GM19328 (cell line): ENCODE measurements at regions not wholly inside any gene's neighbourhood (a gene's known extent, or its start where the extent isn't known, plus 50 kb on each side); places are given as distances from the start of the nearest gene placed in this dataset.

Experiments
- ATAC-seq: cut with Tn5 transposase; IDR thresholded peaks from one replicate; pipeline ENCODE4 v1.9.1; 2021; ENCODE audit warnings: mild to moderate bottlenecking, moderate library complexity; ENCODE audit not compliant: unreplicated experiment

DNA sequence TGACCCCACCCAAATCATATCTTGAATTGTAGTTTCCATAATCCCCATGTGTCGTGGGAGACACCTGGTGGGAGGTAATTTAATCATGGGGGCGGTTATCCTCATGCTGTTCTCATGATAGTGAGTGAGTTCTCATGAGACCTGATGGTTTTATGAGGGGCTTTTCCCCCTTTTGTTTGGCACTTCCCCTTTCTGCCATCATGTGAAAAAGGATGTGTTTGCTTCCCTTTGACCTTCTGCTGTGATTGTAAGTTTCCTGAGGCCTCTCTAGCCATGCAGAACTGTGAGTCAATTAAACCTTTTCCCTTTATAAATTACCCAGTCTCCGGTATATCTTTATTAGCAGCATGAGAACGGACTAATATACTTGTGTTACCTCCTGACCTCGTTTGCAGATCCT lies 156.6 kb upstream of the MTNR1B start:
- ATAC-seq: no peak

DNA sequence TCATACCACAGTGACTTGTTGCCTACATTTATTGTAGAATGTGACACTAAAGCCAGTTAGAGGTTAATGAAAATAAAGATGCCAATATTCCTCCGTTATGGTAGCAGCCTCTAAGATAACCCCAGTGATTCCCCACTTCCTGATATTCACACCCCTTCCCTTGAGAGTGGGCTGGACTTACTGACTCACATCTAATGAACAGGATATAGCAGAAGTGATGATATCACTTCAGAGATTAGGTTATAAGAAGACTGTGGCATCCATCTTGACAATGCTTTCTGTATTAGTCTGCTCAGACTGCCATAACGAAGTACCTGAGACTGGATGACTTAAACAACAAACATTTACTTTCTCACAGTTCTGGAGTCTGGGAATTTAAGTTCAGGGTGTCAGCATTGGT lies 149.6 kb upstream of the MTNR1B start:
- no peak for ATAC-seq

DNA sequence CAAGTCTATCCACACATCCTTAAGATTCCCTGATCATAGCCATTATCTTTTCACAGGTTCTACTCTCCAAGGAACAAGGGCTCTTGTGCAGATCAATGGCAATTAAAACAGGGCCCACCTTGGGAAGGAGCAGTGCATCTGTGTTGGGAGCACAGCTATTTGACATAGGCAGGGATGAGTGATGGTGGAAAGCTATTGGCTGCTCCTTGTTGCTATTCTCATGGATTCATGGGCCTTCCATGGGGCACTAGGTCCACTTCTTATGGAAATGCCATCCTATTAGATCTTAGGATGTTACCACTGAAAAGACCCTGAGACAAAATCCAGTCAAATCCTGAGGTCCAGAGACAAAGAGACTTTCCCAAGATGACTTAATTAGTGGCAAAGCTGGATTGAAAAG lies 148.6 kb upstream of the MTNR1B start:
- ATAC-seq: no peak

DNA sequence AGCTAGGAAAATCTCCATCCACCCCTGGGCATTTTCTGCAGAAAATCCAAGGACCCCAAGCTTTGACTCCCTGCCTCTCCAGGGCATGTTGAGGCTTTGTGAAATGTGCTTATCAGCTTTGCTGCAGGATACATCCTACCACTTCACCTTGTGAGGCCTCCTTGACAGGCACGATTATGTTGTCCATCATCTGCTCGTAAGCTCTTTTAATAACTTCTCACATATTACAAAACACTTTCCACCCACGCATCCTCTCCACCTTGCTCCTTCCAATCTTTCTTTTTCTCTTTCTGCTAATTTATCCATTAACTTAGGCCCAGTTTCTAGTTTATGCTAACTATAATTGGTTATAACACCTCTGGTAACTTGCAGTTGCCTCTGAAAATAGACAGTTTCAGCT lies 147.0 kb upstream of the MTNR1B start:
- no peak for ATAC-seq

DNA sequence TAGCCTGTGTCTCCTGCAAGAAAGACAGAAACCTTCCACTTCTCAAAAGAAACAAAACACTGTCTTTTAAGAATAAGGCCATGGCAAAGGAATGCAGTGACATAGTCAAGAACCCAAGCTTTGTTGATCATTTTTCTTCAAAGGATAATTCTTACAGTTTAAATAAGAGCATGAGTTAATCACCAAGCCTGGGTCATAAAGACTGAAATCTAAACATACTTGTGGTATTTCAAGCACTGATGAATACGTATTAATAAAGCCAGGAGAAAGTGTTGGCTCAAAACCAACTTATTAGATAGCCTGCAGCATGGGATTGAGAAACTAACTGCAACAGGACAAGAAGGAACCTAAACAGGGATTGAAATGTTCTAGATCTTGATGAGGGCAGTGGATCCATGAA lies 143.3 kb upstream of the MTNR1B start:
- ATAC-seq: no peak

DNA sequence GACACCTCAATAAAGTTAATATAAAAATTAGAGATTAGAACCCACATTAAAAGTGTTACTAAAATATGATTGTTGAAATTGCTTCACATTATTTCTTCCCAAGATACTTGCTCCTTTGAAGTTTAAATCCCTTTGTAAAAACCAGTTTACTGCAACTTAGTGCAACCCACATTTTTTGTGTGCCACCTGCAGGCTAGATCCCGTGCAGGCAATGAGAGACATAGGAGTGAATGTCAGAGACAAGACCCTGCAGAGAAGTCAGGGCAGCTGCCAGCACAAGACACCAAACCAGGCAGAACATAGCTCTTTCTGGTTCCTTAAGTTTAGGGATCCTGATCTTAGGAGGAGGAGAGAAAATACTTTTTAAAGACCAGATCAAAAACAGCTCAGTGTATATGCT lies 142.8 kb upstream of the MTNR1B start:
- no peak for ATAC-seq

DNA sequence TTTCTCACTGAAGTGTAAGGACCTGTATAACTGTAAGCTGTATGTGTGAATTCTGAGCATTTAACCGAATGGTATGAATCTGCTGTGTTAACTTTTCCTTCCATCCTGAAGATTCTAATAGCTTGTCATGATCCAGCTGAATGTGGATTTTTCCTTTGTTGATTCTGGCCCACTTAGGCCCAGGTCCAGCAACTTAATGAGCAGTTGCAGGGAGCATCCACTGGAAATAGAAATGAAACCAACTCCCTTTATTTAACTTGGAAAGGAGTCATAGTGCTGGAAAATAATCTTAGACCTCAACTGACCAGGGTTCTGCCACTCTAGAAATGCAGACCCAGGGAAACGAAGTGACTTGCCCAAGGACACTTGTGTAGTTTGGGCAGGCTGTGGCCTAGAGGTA lies 142.3 kb upstream of the MTNR1B start:
- no peak for ATAC-seq

DNA sequence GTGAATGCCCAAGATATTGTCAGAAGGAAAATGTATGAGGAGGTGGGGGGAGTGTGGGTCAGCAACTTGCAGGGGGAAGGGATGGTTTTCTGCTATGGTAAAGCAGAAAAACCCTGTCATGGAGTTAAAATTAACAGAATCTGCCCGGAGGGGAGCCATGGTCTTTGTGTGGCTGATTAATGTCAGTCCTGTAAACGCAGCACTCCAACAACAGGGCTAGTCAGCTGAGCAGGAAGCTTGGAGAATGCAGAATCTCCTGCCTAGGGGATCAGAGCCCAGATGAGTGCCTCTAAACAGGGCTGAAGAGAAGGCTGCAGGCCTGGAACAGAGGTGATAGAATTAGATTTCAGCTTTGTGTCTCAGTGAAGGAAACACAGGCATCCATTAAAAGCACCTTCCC lies 140.9 kb upstream of the MTNR1B start:
- ATAC-seq: no peak

DNA sequence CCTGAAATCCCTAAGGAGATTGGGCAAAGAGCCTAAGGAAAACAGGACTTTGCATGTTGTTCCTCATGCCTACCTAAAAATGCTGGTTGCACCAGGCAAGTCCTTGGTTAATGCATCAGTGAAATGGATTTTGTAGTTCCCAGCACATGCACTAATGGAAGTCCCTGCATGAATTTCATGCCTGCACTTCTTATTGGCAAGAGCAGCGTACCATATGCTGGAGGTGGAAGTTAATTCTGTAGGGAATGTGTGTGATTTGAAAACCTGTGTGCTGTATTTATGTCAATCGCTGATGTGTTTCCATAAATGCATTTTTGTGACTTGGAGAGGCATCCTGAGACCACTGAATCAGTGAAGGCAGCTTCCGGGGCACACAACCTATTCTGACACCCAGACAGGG lies 140.3 kb upstream of the MTNR1B start:
- no peak for ATAC-seq

DNA sequence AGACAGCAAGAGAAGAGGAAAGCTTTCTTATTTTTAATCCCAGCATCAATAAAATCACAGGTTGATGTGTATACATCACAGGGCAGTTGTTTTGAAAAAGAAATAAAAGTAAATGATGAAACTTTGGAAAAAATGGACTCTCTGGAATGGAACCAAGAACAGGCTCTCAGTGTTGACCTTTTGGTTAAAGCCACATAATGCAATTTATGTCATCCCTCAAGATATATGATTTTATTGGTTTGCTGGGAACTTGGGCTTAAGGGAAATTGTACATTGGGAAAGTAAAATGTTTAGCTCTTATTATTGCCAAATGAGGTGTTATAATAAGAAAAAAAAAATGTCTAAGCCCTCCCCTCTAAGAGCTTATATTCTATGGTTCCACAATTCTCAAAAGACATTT lies 139.8 kb upstream of the MTNR1B start:
- no peak for ATAC-seq

DNA sequence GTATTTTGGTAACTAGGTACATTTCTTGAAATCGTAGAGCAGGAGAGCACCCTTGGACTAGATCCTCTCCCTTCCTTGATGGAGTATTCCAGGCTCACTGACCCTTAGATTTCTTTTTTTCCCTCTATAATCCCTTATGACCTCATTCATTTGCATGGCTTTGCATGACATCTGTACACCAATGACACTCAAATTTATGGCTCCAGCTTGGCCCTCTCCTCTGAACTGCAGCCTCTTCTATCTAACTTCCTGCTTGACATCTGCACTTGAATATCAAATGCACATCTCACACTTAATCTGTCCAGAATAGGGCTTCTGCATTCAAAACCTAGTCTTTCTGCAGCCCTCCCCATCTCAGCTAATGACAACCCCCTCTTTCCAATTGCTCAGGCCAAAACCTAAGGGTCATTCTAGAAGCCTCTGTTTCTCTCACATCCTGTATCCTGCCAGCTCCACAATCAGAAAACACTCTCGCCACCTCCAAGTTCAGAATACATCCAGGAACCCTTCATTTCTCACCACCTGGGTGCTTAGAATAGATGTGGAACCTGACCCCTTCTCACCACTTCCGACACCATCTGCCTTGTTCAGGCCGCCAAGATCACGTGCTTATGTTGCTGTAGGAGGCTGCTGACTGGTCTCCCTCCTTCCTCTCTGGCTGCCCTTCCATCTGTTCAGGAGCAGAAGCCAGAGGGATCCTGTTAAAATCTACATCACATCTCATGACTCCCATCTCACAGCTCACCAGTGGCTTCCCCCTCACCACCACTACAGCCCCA lies 138.9 kb upstream of the MTNR1B start:
- no peak for ATAC-seq

DNA sequence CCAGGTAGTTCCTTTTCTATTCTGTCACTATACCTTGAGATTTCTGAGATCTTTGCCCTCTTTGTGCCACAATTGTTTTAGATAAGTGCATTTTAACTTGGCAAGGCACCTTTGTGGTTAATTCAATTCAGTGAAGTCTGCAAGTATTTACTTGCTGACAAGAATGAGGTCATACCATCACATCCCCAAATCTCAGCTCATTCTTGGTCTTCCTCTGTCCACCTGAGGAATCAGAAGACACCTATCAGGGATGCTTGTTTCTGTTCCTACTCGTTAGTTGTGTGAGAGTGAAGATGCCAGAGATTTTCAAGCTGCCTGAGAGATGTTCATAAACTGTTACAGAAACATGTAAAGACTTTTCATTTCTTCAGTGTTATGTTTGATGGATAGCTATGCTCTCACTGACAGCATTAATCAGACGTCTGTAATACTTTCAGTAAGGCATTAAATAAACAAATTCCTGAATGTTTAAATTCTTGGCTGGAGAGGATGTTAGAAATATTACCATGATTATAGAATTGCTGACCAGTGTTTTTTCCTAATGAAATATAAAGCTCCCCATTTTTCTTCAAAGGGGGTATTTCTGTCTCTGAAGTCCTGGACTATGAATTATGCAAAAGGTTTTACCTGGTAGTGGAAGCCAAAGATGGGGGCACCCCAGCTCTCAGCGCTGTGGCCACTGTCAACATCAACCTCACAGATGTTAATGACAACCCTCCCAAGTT lies 135.0 kb upstream of the MTNR1B start:
- ATAC-seq: no peak

DNA sequence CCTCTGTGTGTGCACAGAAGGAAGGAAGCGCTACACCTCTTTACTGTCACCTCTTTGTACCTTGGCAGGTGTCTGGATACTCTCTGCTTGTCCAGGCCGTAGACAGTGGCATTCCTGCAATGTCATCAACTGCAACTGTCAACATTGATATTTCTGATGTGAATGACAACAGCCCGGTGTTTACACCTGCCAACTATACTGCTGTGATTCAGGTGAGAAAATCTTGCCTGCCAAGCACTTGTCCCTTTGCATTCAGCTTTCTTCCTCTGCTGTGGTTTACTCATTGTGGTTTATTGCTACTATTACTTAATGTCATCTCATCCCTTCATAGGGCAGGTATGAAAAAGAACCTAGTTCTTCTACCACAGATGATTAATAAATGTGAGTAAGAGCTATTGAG lies 131.9 kb upstream of the MTNR1B start:
- no peak for ATAC-seq

DNA sequence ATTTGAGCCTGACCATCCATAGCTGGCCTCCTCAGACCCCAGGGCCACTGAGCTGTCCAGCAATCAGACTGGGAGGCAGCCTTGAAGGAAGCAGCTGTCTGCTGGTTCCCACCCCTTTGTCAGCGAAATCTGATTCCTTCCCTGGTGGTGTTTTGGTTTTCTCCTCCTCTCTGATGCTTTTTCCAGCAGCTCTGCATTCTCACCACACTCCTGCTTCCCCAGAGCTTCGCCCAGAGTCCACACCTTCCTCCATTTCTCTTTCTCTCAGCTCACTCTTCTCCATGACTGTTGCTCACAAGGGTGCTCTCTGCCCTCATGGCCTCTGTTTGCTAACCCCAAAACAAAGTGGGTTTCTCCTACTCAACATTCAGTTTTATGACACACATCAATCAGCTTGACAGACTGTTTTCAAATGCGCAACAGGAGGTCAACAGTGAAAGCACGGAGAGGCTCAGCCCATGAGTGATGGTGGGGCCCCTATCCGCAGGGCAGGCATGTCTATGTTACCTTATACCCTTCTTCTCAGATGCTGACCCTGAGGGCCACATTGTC lies 130.6 kb upstream of the MTNR1B start:
- ATAC-seq: no peak

DNA sequence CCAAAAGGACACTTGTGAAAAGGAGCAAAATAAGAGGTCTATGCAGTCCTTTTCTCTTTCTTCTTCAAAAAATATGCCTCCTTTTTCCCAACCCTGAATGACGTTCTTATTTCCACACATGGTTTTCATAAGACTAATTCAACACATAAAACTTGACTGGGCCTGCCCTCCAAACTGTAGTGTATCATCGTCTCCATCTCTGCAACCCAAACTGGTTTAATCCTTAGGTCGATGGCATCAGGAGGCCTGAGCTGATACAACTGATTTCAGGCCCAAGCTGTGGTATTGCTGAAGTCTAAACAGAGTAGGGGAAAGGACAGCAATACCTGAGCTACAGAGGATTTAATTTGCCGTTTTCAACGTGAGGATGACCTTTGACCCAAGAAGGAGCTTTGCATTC lies 130.0 kb upstream of the MTNR1B start:
- no peak for ATAC-seq

DNA sequence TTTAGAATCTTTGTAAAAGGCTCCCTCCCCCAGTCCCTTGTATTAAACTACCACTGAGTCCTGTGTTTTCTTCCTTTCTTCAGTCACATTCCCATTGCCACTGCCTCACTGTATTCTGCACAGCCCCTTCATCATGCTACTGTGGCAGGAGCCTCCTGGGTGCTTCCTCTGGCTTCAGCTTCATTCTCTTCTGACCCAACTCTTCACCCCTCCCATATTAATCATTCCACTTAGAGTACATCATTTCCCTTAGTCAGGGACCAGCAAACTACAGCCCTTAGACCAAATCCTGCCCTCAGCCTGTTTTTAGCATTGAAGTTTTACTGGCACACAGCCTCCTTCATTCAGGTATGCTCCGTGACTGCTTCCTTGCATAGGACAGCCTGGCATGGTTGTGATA lies 127.7 kb upstream of the MTNR1B start:
- ATAC-seq: no peak

DNA sequence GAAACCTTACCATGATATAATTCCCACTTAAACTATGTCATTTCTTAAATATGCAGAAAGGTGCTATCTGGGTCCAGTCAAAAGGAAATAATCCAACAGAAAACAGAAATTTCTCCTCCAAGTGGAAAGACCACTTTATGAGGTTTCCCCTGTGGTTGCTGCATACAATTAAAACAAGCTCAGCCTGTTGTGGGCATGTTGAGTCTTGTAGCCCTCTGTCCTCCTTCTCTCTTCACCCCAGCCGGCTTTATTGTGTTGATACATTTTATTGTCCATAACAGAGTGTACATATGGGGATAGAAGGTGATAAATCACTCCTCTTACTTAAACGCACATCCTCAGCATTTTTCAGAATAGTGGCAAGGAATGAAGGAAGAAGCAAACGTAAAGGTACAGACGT lies 126.0 kb upstream of the MTNR1B start:
- no peak for ATAC-seq

DNA sequence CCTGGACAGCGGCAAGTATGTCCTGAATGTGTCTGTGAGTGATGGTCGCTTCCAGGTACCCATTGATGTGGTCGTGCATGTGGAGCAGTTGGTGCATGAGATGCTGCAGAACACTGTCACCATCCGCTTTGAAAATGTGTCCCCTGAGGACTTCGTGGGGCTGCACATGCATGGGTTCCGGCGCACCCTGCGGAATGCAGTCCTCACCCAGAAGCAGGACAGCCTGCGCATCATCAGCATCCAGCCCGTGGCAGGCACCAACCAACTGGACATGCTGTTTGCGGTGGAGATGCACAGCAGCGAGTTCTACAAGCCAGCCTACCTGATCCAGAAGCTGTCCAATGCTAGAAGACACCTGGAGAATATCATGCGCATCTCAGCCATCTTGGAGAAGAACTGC lies 125.3 kb upstream of the MTNR1B start:
- ATAC-seq: no peak

DNA sequence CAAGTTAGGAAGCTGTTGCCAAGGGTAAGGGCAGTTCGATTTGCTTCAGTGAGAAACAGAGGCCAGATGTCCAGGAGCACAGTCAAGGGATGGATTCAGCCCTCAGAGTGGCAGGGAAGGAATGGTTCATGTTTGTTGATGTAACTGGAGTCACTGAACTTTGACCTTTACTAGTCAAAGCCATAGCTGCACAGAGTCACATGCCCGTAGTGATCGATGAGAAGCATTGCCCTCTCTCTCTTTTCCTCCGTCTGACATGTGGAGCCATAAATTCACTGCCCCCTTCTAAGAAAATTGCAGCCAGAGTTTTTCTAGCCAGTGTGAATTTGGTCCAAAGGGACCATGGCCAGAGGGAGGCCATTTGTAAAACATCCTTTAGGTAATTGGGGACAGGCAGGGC lies 124.1 kb upstream of the MTNR1B start:
- ATAC-seq: no peak

DNA sequence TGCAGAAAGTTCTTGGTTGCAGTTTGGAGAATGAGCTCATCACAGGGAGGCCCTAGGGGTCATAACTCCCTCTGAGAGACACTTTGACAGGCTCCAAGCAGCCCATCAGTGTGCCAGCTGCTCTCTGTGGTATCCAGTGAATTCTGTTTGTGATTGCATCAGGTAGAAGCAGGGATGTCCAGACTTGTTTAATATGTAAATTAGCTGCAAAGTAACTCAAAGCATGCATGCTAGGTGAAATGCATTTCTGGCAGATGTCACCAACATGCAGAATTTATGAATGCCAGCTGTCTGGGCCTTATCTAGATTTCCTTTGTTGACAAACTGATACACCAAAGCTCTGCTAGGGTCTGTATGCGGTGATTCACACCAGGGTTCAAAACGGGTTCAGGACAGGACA lies 123.6 kb upstream of the MTNR1B start:
- ATAC-seq: no peak

DNA sequence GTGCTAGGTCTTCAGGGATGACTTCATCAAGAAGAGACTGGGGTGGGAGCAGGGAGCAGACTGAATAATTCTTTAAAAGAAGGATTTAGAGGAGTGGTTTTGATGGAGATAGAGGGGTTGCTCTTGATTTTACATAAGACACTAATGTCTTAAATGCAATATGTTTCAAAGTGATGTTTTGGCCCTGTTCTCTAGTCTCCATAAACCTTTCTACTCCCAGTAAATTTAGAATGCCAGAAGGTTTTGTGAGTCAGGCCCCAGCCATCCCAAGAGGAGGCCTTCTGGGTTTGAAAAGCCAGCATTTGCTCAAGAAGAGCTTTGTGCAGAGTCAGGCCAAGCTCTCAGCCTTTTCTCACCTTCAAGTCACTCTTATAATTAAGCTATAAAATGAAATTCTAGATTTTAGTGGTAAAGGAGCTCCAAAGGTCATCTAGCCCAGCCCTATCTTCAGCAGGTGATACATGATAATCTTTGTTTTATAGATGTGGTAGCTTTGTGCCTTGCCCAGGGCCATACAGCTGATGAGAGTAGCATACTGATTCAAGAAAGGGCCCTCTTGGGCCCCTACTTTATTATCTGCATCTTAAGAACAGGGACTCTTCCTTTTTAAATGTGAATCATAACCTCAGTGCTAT lies 122.8 kb upstream of the MTNR1B start:
- no peak for ATAC-seq

DNA sequence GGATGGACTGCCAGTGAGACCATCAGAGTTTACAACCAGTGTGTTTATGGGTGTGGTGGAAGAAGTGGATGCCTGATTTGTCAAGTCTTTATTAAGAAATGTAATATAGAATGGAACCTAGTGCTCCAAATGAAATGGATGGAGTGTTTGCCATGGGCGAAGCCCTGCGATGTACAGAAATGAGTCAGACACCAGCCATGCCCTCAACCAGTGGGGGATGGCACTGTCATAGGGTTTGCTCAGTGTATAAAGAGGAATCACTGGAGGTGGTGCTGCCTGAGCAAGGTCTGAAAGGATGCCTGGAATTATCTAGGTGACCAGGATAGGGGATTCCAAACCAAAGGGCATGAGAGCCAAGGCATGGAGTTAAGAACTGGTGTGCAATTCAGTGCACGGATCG lies 120.9 kb upstream of the MTNR1B start:
- ATAC-seq: no peak
